ENCODE measurements at regions not wholly inside any gene's neighbourhood (a gene's known extent, or its start where the extent isn't known, plus 50 kb on each side); places are given as distances from the start of the nearest gene placed in this dataset.

- no peaks in the 10 kb centered on the region for H4K20me1 ChIP-seq (ENCODE audit: insufficient read depth, low read length)
- H3K4me2 ChIP-seq (ENCODE audit: insufficient read depth, low read length): no peak overlapping the region
- no peaks in the 10 kb centered on the region for H3K79me2 ChIP-seq (ENCODE audit: insufficient read depth, low read length)
- no peak overlapping the region for H3K4me3 ChIP-seq (ENCODE audit: low read depth in 1 of 2, low read length in 2 of 2)
- H3K27me3 ChIP-seq (ENCODE audit: insufficient read depth, low read length, poor library complexity): no peaks in the 10 kb centered on the region
- no peak overlapping the region for H3K27ac ChIP-seq (ENCODE audit: low read length)
- no peaks in the 10 kb centered on the region for H3K36me3 ChIP-seq (ENCODE audit: insufficient read depth, low read length)
- DNase-seq (no peak), ATAC-seq (ENCODE audit: insufficient read depth, low read depth) (no peak)
- no peaks in the 10 kb centered on the region for H3K9me3 ChIP-seq (ENCODE audit: insufficient read depth, low read length, severe bottlenecking)
- no peak overlapping the region for H2AFZ ChIP-seq (ENCODE audit: low read depth, low read length)
- H3K4me1 ChIP-seq (ENCODE audit: insufficient read depth, low read length): no peaks in the 10 kb centered on the region
- H3K9ac ChIP-seq (ENCODE audit: low read depth, low read length): no peak overlapping the region
- no peak for TF ChIP-seq EZH2 (IDR thresholded peaks at IDR 0.05; ENCODE audit: borderline replicate concordance, low read depth, low read length, severe bottlenecking)
- TF ChIP-seq, protein P1, sequence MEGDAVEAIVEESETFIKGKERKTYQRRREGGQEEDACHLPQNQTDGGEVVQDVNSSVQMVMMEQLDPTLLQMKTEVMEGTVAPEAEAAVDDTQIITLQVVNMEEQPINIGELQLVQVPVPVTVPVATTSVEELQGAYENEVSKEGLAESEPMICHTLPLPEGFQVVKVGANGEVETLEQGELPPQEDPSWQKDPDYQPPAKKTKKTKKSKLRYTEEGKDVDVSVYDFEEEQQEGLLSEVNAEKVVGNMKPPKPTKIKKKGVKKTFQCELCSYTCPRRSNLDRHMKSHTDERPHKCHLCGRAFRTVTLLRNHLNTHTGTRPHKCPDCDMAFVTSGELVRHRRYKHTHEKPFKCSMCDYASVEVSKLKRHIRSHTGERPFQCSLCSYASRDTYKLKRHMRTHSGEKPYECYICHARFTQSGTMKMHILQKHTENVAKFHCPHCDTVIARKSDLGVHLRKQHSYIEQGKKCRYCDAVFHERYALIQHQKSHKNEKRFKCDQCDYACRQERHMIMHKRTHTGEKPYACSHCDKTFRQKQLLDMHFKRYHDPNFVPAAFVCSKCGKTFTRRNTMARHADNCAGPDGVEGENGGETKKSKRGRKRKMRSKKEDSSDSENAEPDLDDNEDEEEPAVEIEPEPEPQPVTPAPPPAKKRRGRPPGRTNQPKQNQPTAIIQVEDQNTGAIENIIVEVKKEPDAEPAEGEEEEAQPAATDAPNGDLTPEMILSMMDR (IDR thresholded peaks at IDR 0.05; ENCODE audit: borderline replicate concordance, extremely low read depth, low read length, poor library complexity, severe bottlenecking): no peak
Measured at GRCh38 chr5:82993416-82993815, 83.8 kb downstream of the TMEM167A start.

GRCh38 chr5:82992646-82993045 is 84.5 kb downstream of the TMEM167A start:
- DNase-seq: no peak
- Histone ChIP-seq H3K27ac (ENCODE audit: low read length) (no peak overlapping the region), H3K27me3 (ENCODE audit: insufficient read depth, low read length, poor library complexity) (no peaks in the 10 kb centered on the region), H3K36me3 (ENCODE audit: insufficient read depth, low read length) (no peaks in the 10 kb centered on the region), H3K4me3 (ENCODE audit: low read depth in 1 of 2, low read length in 2 of 2) (no peak overlapping the region), H2AFZ (ENCODE audit: low read depth, low read length) (no peak overlapping the region), H3K9ac (ENCODE audit: low read depth, low read length) (no peak overlapping the region), H3K79me2 (ENCODE audit: insufficient read depth, low read length) (no peaks in the 10 kb centered on the region), H4K20me1 (ENCODE audit: insufficient read depth, low read length) (no peaks in the 10 kb centered on the region), H3K4me2 (ENCODE audit: insufficient read depth, low read length) (no peak overlapping the region), H3K4me1 (ENCODE audit: insufficient read depth, low read length) (no peaks in the 10 kb centered on the region), H3K9me3 (ENCODE audit: insufficient read depth, low read length, severe bottlenecking) (no peaks in the 10 kb centered on the region)
- no peak for ATAC-seq (ENCODE audit: insufficient read depth, low read depth)
- TF ChIP-seq EZH2 (IDR thresholded peaks at IDR 0.05; ENCODE audit: borderline replicate concordance, low read depth, low read length, severe bottlenecking): no peak
- TF ChIP-seq, protein P1 (IDR thresholded peaks at IDR 0.05; ENCODE audit: borderline replicate concordance, extremely low read depth, low read length, poor library complexity, severe bottlenecking): no peak

GRCh38 chr5:82991678-82992323 is 85.4 kb downstream of the TMEM167A start:
- no peaks in the 10 kb centered on the region for H3K4me1 ChIP-seq (ENCODE audit: insufficient read depth, low read length)
- no peaks in the 10 kb centered on the region for H3K27me3 ChIP-seq (ENCODE audit: insufficient read depth, low read length, poor library complexity)
- no peak overlapping the region for H3K4me3 ChIP-seq (ENCODE audit: low read depth in 1 of 2, low read length in 2 of 2)
- no peaks in the 10 kb centered on the region for H4K20me1 ChIP-seq (ENCODE audit: insufficient read depth, low read length)
- no peak overlapping the region for H3K9ac ChIP-seq (ENCODE audit: low read depth, low read length)
- DNase-seq: no peak
- H3K9me3 ChIP-seq (ENCODE audit: insufficient read depth, low read length, severe bottlenecking): no peaks in the 10 kb centered on the region
- TF ChIP-seq, protein P1 (IDR thresholded peaks at IDR 0.05; ENCODE audit: borderline replicate concordance, extremely low read depth, low read length, poor library complexity, severe bottlenecking): no peak
- TF ChIP-seq EZH2 (IDR thresholded peaks at IDR 0.05; ENCODE audit: borderline replicate concordance, low read depth, low read length, severe bottlenecking): no peak
- H3K79me2 ChIP-seq (ENCODE audit: insufficient read depth, low read length): no peaks in the 10 kb centered on the region
- no peak overlapping the region for H3K4me2 ChIP-seq (ENCODE audit: insufficient read depth, low read length)
- H2AFZ ChIP-seq (ENCODE audit: low read depth, low read length): no peak overlapping the region
- no peak for ATAC-seq (ENCODE audit: insufficient read depth, low read depth)
- H3K36me3 ChIP-seq (ENCODE audit: insufficient read depth, low read length): no peaks in the 10 kb centered on the region
- no peak overlapping the region for H3K27ac ChIP-seq (ENCODE audit: low read length)

Measured in DND-41 (cell line).